IMR-90 (cell line): ENCODE measurements at regions not wholly inside any gene's neighbourhood (a gene's known extent, or its start where the extent isn't known, plus 50 kb on each side); places are given as distances from the start of the nearest gene placed in this dataset.

Experiments used
- ATAC-seq: fragments of 200-7000 bp; cut with Tn5 transposase; 2 replicates; pipeline ENCODE4 v1.9.1; 2020; ENCODE audit warnings: low read depth, mild to moderate bottlenecking, moderate library complexity
- BruUV-seq: library from RNA; stranded (reverse); fragments of 400-500 nt; replicated peaks from 2 replicates; lab custom pipeline; 2021; lab: Mats Ljungman, UMichigan
- CTCF ChIA-PET: fragments of 300-600 bp; formaldehyde crosslinking; extraction: SDS; loops from one replicate; lab custom pipeline; 2021; ENCODE audit warnings: antibody characterized with exemption; lab: Yijun Ruan, JAX
- POLR2A ChIA-PET: fragments of 300-600 bp; sonication (Branson Sonifier 250); formaldehyde crosslinking; loops from one replicate; lab custom pipeline; 2022; ENCODE audit warnings: antibody characterized with exemption; ENCODE audit not compliant: unreplicated experiment; lab: Charles Lee
- DNase-seq: peaks from one replicate; pipeline ENCODE4 v3.0.0; 2013
- H2AFZ ChIP-seq: replicated peaks from 2 replicates; pipeline ENCODE3; 2013; ENCODE audit warnings: low read length, mild to moderate bottlenecking; ENCODE audit not compliant: poor library complexity
- H2AK5ac ChIP-seq: 2 replicates; pipeline ENCODE4 v1.6.1; 2013; ENCODE audit warnings: low read depth, low read length, inconsistent platforms
- H2AK9ac ChIP-seq: replicated peaks from 2 replicates; pipeline ENCODE3; 2013; ENCODE audit warnings: mild to moderate bottlenecking, low read depth, low read length, moderate library complexity; ENCODE audit not compliant: poor library complexity
- H2BK120ac ChIP-seq: 2 replicates; pipeline ENCODE4 v1.6.1; 2013; ENCODE audit warnings: low read depth, low read length, inconsistent platforms
- H2BK15ac ChIP-seq: 3 replicates; pipeline ENCODE4 v1.6.1; 2013; ENCODE audit warnings: low read depth, low read length, inconsistent platforms
- H2BK20ac ChIP-seq: 2 replicates; pipeline ENCODE4 v1.6.1; 2013; ENCODE audit warnings: low read depth, mild to moderate bottlenecking, inconsistent platforms, low read length, moderate library complexity
- H2BK5ac ChIP-seq: 2 replicates; pipeline ENCODE4 v1.6.1; 2013; ENCODE audit warnings: mild to moderate bottlenecking, low read depth, low read length, inconsistent platforms; ENCODE audit not compliant: poor library complexity, severe bottlenecking
- H3K14ac ChIP-seq: replicated peaks from 2 replicates; pipeline ENCODE4 v1.6.1; 2013; ENCODE audit warnings: low read depth, low read length, inconsistent platforms
- H3K18ac ChIP-seq: 2 replicates; pipeline ENCODE4 v1.6.1; 2013; ENCODE audit warnings: low read depth, low read length, control low read depth
- H3K23ac ChIP-seq: 2 replicates; pipeline ENCODE4 v1.6.1; 2013; ENCODE audit warnings: low read depth, low read length, inconsistent platforms
- H3K27ac ChIP-seq: 2 replicates; pipeline ENCODE4 v1.5.1; 2013; ENCODE audit warnings: mild to moderate bottlenecking, control low read depth, low read length; ENCODE audit not compliant: insufficient read depth
- H3K27me3 ChIP-seq: 2 replicates; pipeline ENCODE4 v1.6.1; 2013; ENCODE audit warnings: low read length; ENCODE audit not compliant: control insufficient read depth, insufficient read depth
- H3K36me3 ChIP-seq: 2 replicates; pipeline ENCODE4 v1.6.1; 2013; ENCODE audit warnings: low read length, mixed read lengths; ENCODE audit not compliant: control insufficient read depth, insufficient read depth
- H3K4ac ChIP-seq: 2 replicates; pipeline ENCODE4 v1.6.1; 2013; ENCODE audit warnings: low read depth, low read length, inconsistent platforms
- H3K4me1 ChIP-seq: 2 replicates; pipeline ENCODE4 v1.6.1; 2013; ENCODE audit warnings: low read length, mixed read lengths; ENCODE audit not compliant: control insufficient read depth, insufficient read depth
- H3K4me2 ChIP-seq: 2 replicates; pipeline ENCODE4 v1.6.1; 2013; ENCODE audit warnings: low read depth, mild to moderate bottlenecking, control low read depth, low read length, moderate library complexity
- H3K4me3 ChIP-seq: 2 replicates; pipeline ENCODE4 v1.5.1; 2013; ENCODE audit warnings: low read depth, mild to moderate bottlenecking, control low read depth, low read length, moderate library complexity; ENCODE audit not compliant: insufficient read depth
- H3K56ac ChIP-seq: 2 replicates; pipeline ENCODE4 v1.6.1; 2013; ENCODE audit warnings: low read length, inconsistent platforms; ENCODE audit not compliant: insufficient read depth; ENCODE audit errors: extremely low read depth
- H3K79me1 ChIP-seq, 2 experiments: 2 replicates each; pipeline ENCODE4 v1.6.1; 2013; ENCODE audit warnings: low read length in 2 of 2, inconsistent platforms in 1 of 2, low read depth in 1 of 2
- H3K9ac ChIP-seq: 2 replicates; pipeline ENCODE4 v1.6.1; 2013; ENCODE audit warnings: low read depth, low read length, control low read depth
- H3K9me1 ChIP-seq: 2 replicates; pipeline ENCODE4 v1.6.1; 2013; ENCODE audit warnings: low read length, inconsistent platforms; ENCODE audit not compliant: insufficient read depth
- H3K9me3 ChIP-seq: 2 replicates; pipeline ENCODE4 v1.6.1; 2013; ENCODE audit warnings: low read length; ENCODE audit not compliant: control insufficient read depth, insufficient read depth
- H4K20me1 ChIP-seq: 2 replicates; pipeline ENCODE4 v1.6.1; 2013; ENCODE audit warnings: low read length, inconsistent platforms; ENCODE audit not compliant: insufficient read depth
- H4K5ac ChIP-seq: 2 replicates; pipeline ENCODE4 v1.6.1; 2013; ENCODE audit warnings: mild to moderate bottlenecking, low read depth, low read length, control low read depth
- H4K8ac ChIP-seq, 2 experiments: 2 replicates each; pipeline ENCODE4 v1.6.1; 2013; ENCODE audit warnings: low read depth in 2 of 2, low read length in 2 of 2, control low read depth in 1 of 2, inconsistent platforms in 1 of 2
- H4K91ac ChIP-seq: 2 replicates; pipeline ENCODE4 v1.6.1; 2013; ENCODE audit warnings: low read depth, low read length, inconsistent platforms; ENCODE audit not compliant: insufficient read depth
- BHLHE40 ChIP-seq: fragments of 150-350 bp; IDR thresholded peaks from 2 replicates; pipeline ENCODE4 v1.6.1; 2016; ENCODE audit warnings: mild to moderate bottlenecking, low read depth, low read length
- CEBPB ChIP-seq: IDR thresholded peaks from 2 replicates; pipeline ENCODE4 v1.6.1; 2012; ENCODE audit warnings: low read depth, low read length, improper control_type of control experiment
- CHD1 ChIP-seq: IDR thresholded peaks from 2 replicates; pipeline ENCODE4 v1.6.1; 2012; ENCODE audit warnings: low read depth, low read length, improper control_type of control experiment
- FOS ChIP-seq: fragments of 150-350 bp; IDR thresholded peaks from 2 replicates; pipeline ENCODE4 v1.6.1; 2016; ENCODE audit warnings: low read depth, low read length
- MAZ ChIP-seq: IDR thresholded peaks from 2 replicates; pipeline ENCODE4 v1.6.1; 2012; ENCODE audit warnings: low read depth, mild to moderate bottlenecking, low read length, improper control_type of control experiment, moderate library complexity, borderline replicate concordance
- MXI1 ChIP-seq: IDR thresholded peaks from 2 replicates; pipeline ENCODE4 v1.6.1; 2012; ENCODE audit warnings: low read depth, mild to moderate bottlenecking, low read length, moderate library complexity, borderline replicate concordance
- POLR2A ChIP-seq: IDR thresholded peaks from 2 replicates; pipeline ENCODE4 v1.6.1; 2012; ENCODE audit warnings: mild to moderate bottlenecking, low read depth, low read length
- RAD21 ChIP-seq: IDR thresholded peaks from 2 replicates; pipeline ENCODE4 v1.6.1; 2012; ENCODE audit warnings: low read length, improper control_type of control experiment
- RCOR1 ChIP-seq: IDR thresholded peaks from 2 replicates; pipeline ENCODE4 v1.6.1; 2012; ENCODE audit warnings: mild to moderate bottlenecking, low read length, improper control_type of control experiment; ENCODE audit not compliant: insufficient replicate concordance
- RFX5 ChIP-seq: IDR thresholded peaks from 2 replicates; pipeline ENCODE4 v1.8.0; 2012; ENCODE audit warnings: low read depth, mild to moderate bottlenecking, low read length, moderate library complexity
- WGBS, 2 experiments: methylation state at CpG; one replicate each; pipeline versions ENCODE4 v1.1.5 to v1.1.7; 2013; ENCODE audit warnings: missing lambda C conversion rate in 2 of 2; ENCODE audit not compliant: insufficient read length in 1 of 2; ENCODE audit errors: extremely low coverage in 2 of 2; 5-methylcytosine and 5-hydroxymethylcytosine counted together
- dilution Hi-C: fragments of 300-500 bp; cut with HindIII; formaldehyde crosslinking; loops from one replicate; pipeline ENCODE4 v1.14.3; 2018; ENCODE audit warnings: low sequenced_read_pairs; ENCODE audit not compliant: unreplicated experiment
- in situ Hi-C: fragments of 300-500 bp; cut with MboI; formaldehyde crosslinking; loops from 3 replicates; pipeline ENCODE4 v1.14.3; 2019; ENCODE audit warnings: low sequenced_read_pairs, inconsistent platforms, mixed read lengths
- intact Hi-C: fragments of 100-400 bp; cut with micrococcal nuclease; formaldehyde crosslinking; loops from 2 replicates; pipeline ENCODE4 v1.10.0; 2022
- TF ChIP-seq, protein P1 (sequence below): fragments of 150-350 bp; IDR thresholded peaks from 2 replicates; pipeline ENCODE4 v1.6.1; 2017; ENCODE audit warnings: mild to moderate bottlenecking, antibody characterized with exemption, low read length, low read depth
- TF ChIP-seq, protein P2 (sequence below): fragments of 150-350 bp; IDR thresholded peaks from 2 replicates; pipeline ENCODE4 v1.6.1; 2016; ENCODE audit warnings: low read depth, mild to moderate bottlenecking, low read length, moderate library complexity, borderline replicate concordance

DNA sequence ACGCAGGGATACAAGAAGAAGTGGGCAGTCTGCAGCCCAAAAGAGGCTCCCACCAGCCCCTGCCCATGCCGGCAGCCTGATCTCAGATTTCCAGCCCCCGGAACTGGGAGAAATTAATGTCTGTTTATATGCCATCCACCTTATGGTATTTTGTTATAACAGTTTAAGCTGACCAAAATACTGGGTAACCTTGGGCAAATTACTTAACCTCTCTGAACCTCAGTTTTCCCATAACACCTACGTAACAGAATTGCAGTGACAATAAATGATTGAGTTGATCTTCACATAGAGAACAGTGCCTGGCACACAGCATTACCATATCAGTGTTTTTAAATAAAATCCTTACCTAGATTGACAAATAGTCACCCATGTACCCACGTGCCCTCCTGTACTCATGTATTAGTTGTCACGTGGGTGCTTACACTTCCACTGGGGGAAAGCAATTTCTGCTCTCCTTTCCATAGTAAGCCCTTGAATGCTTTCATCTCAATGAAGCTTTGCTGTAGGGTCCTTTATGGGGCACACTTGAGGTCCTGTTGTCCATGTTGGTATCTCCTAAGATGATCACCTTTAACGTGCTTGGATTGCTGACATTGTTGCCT, 54.2 kb upstream of the PHF21A start:
- no peak overlapping the region for H3K4ac ChIP-seq
- BruUV-seq = no TSS peak
- H2AK9ac ChIP-seq = no peak overlapping the region
- H3K9me1 ChIP-seq = no peaks in the 10 kb centered on the region
- intact Hi-C loops = no loop called here
- dilution Hi-C loops = no loop called here
- no peak overlapping the region for H3K4me2 ChIP-seq
- H3K4me1 ChIP-seq = no peaks in the 10 kb centered on the region
- H4K5ac ChIP-seq = no peak overlapping the region
- ChIA-PET POLR2A (no interaction called here), CTCF (interaction anchor here (0.6 kb wide), 1 partner anchor 172 kb away, joined by 6 read pairs; the partner anchor contains the start of gene DGKZ)
- H2BK15ac ChIP-seq = no peak overlapping the region
- H2BK5ac ChIP-seq = no peak overlapping the region
- no peak overlapping the region for H4K8ac ChIP-seq
- H2BK20ac ChIP-seq = no peak overlapping the region
- H3K27me3 ChIP-seq = peaks cover 37% of the 10 kb centered on the region
- no peak for ATAC-seq
- no peak overlapping the region for H4K91ac ChIP-seq
- WGBS, 2 experiments = 50% methylated on average over 1 of the region's 7 CpGs; no CpG with 5 or more reads in 1 of the 2 experiments
- no peak overlapping the region for H3K14ac ChIP-seq
- H2BK120ac ChIP-seq = no peak overlapping the region
- no peaks in the 10 kb centered on the region for H4K20me1 ChIP-seq
- H3K9ac ChIP-seq = no peak overlapping the region
- DNase-seq = no peak
- H3K79me1 ChIP-seq = no peaks in the 10 kb centered on the region
- H3K9me3 ChIP-seq = no peaks in the 10 kb centered on the region
- H3K36me3 ChIP-seq = no peaks in the 10 kb centered on the region
- no peak overlapping the region for H3K27ac ChIP-seq
- H3K23ac ChIP-seq = no peak overlapping the region
- H2AK5ac ChIP-seq = no peak overlapping the region
- no peak overlapping the region for H3K4me3 ChIP-seq
- in situ Hi-C loops = no loop called here
- H3K56ac ChIP-seq = no peak overlapping the region
- TF ChIP-seq, protein P1, sequence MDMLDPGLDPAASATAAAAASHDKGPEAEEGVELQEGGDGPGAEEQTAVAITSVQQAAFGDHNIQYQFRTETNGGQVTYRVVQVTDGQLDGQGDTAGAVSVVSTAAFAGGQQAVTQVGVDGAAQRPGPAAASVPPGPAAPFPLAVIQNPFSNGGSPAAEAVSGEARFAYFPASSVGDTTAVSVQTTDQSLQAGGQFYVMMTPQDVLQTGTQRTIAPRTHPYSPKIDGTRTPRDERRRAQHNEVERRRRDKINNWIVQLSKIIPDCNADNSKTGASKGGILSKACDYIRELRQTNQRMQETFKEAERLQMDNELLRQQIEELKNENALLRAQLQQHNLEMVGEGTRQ = no peak
- TF ChIP-seq RAD21 = no peak
- TF ChIP-seq FOS = no peak
- TF ChIP-seq RCOR1 = no peak
- TF ChIP-seq BHLHE40 = no peak
- TF ChIP-seq MXI1 = no peak
- no peak for TF ChIP-seq POLR2A
- no peak for TF ChIP-seq CEBPB
- TF ChIP-seq RFX5 = no peak
- TF ChIP-seq MAZ = no peak
- no peak for TF ChIP-seq CHD1
- TF ChIP-seq, protein P2, sequence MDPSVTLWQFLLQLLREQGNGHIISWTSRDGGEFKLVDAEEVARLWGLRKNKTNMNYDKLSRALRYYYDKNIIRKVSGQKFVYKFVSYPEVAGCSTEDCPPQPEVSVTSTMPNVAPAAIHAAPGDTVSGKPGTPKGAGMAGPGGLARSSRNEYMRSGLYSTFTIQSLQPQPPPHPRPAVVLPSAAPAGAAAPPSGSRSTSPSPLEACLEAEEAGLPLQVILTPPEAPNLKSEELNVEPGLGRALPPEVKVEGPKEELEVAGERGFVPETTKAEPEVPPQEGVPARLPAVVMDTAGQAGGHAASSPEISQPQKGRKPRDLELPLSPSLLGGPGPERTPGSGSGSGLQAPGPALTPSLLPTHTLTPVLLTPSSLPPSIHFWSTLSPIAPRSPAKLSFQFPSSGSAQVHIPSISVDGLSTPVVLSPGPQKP = no peak
- no peak overlapping the region for H3K18ac ChIP-seq
- H2AFZ ChIP-seq = no peak overlapping the region
